HepG2 (cell line): ENCODE measurements at regions not wholly inside any gene's neighbourhood (a gene's known extent, or its start where the extent isn't known, plus 50 kb on each side); places are given as distances from the start of the nearest gene placed in this dataset.

ENCODE experiments used
- ATF2 ChIP-seq: sonication (generic); formaldehyde crosslinking; IDR thresholded peaks from 2 replicates; pipeline ENCODE4 v1.4.0; 2020; ENCODE audit warnings: missing genetic modification reagents
- GATAD2A ChIP-seq: IDR thresholded peaks from 2 replicates; pipeline ENCODE4 v1.6.1; 2016
- IKZF1 ChIP-seq: fragments of 450-650 bp; IDR thresholded peaks from 2 replicates; pipeline ENCODE4 v1.7.1; 2016
- JUND ChIP-seq: sonication (generic); formaldehyde crosslinking; IDR thresholded peaks from 2 replicates; pipeline ENCODE4 v1.8.0; 2022; ENCODE audit warnings: mild to moderate bottlenecking, missing genetic modification reagents
- KDM5A ChIP-seq: fragments of 200-600 bp; sonication (generic); IDR thresholded peaks from 2 replicates; pipeline ENCODE4 v1.7.0; 2018; ENCODE audit warnings: antibody characterized with exemption, mild to moderate bottlenecking, low read length, borderline replicate concordance
- MTF1 ChIP-seq: sonication (generic); formaldehyde crosslinking; IDR thresholded peaks from 2 replicates; pipeline ENCODE4 v1.5.0; 2020; ENCODE audit warnings: missing genetic modification reagents
- MYNN ChIP-seq: sonication (generic); formaldehyde crosslinking; IDR thresholded peaks from 2 replicates; pipeline ENCODE4 v1.4.0; 2020; ENCODE audit warnings: mild to moderate bottlenecking, low read depth, missing genetic modification reagents
- POLR2A ChIP-seq, 2 experiments: IDR thresholded peaks; 2 replicates each; pipeline ENCODE4 v1.6.1; 2011; ENCODE audit warnings: low read depth in 2 of 2, low read length in 2 of 2, mild to moderate bottlenecking in 1 of 2, moderate library complexity in 1 of 2; ENCODE audit not compliant: insufficient read depth in 1 of 2
- ZBTB40 ChIP-seq, 2 experiments: fragments of 450-650 bp in 1 of 2; sonication (generic) in 1 of 2; formaldehyde crosslinking in 1 of 2; IDR thresholded peaks; 2 replicates each; pipeline versions ENCODE4 v1.6.1 to v1.8.0; 2016 to 2022; ENCODE audit warnings: antibody characterized with exemption in 1 of 2, mild to moderate bottlenecking in 1 of 2, missing genetic modification reagents in 1 of 2
- ZNF24 ChIP-seq: fragments of 450-650 bp; IDR thresholded peaks from 2 replicates; pipeline ENCODE4 v1.6.1; 2017; ENCODE audit warnings: antibody characterized with exemption, mild to moderate bottlenecking
- ZNF34 ChIP-seq: sonication (generic); formaldehyde crosslinking; IDR thresholded peaks from 2 replicates; pipeline ENCODE4 v1.4.0; 2020; ENCODE audit warnings: mild to moderate bottlenecking, missing genetic modification reagents, borderline replicate concordance
- ZNF691 ChIP-seq: sonication (generic); formaldehyde crosslinking; IDR thresholded peaks from 2 replicates; pipeline ENCODE4 v1.4.0; 2020; ENCODE audit warnings: missing genetic modification reagents, low read depth, mild to moderate bottlenecking, borderline replicate concordance
- TF ChIP-seq, protein P1 (sequence below): IDR thresholded peaks from 2 replicates; pipeline ENCODE4 v1.6.1; 2016

DNA sequence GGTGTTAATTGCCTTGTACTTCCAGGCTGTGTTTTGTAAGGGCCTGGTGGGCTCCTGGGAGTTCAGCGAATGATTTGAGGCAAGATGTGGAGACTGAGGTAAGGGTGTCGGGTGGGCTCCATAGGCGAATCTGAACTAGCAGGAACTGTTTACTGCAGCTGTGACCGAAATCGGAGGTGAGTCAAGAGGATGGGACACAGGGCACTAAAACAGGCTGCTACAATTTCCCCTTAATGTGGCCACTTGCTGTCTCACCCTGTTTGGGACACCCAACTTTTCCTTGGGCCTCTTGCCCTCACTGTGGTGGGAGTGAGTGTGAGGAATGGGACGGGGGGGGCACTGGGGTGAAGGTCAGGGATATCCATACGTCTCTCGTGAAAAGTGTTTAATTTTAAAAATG, 53.9 kb upstream of the MCUR1 start:
- TF ChIP-seq ATF2 (no peak), IKZF1 (no peak), ZNF34 (no peak), POLR2A (IDR thresholded peaks at IDR 0.05; ENCODE audit: insufficient read depth in 1 of 2, low read depth in 2 of 2, low read length in 2 of 2) (no peak), MYNN (no peak), ZNF691 (CRISPR knock-in tag) (no peak), ZNF24 (no peak), ZBTB40 (IDR thresholded peaks at IDR 0.05) (no peak), ZBTB40 (CRISPR knock-in tag; IDR thresholded peaks at IDR 0.05) (no peak), GATAD2A (CRISPR knock-in tag) (no peak), KDM5A (no peak), JUND (CRISPR knock-in tag) (no peak), MTF1 (CRISPR knock-in tag) (no peak)
- TF ChIP-seq, protein P1, sequence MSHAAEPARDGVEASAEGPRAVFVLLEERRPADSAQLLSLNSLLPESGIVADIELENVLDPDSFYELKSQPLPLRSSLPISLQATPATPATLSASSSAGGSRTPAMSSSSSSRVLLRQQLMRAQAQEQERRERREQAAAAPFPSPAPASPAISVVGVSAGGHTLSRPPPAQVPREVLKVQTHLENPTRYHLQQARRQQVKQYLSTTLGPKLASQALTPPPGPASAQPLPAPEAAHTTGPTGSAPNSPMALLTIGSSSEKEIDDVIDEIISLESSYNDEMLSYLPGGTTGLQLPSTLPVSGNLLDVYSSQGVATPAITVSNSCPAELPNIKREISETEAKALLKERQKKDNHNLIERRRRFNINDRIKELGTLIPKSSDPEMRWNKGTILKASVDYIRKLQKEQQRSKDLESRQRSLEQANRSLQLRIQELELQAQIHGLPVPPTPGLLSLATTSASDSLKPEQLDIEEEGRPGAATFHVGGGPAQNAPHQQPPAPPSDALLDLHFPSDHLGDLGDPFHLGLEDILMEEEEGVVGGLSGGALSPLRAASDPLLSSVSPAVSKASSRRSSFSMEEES (CRISPR knock-in tag), result no peak
